ENCODE measurements at regions not wholly inside any gene's neighbourhood (a gene's known extent, or its start where the extent isn't known, plus 50 kb on each side); places are given as distances from the start of the nearest gene placed in this dataset.

GRCh38 chr20:24735263-24735662 lies 213.8 kb upstream of the CST7 start:
- Mint-ChIP-seq H3K4me3 (no peak overlapping the region), H3K4me1 (ENCODE audit: unreplicated experiment) (peaks cover 20% of the 10 kb centered on the region), H3K27me3 (peaks cover 2% of the 10 kb centered on the region), H3K27ac (peak overlapping the region; percentile 6), H3K36me3 (no peaks in the 10 kb centered on the region), H3K9me3 (no peaks in the 10 kb centered on the region)
- DNase-seq (ENCODE audit: extremely low spot score, unreplicated experiment): no peak
- TF ChIP-seq CTCF (conservative IDR thresholded peaks at IDR 0.05): no peak

DNA sequence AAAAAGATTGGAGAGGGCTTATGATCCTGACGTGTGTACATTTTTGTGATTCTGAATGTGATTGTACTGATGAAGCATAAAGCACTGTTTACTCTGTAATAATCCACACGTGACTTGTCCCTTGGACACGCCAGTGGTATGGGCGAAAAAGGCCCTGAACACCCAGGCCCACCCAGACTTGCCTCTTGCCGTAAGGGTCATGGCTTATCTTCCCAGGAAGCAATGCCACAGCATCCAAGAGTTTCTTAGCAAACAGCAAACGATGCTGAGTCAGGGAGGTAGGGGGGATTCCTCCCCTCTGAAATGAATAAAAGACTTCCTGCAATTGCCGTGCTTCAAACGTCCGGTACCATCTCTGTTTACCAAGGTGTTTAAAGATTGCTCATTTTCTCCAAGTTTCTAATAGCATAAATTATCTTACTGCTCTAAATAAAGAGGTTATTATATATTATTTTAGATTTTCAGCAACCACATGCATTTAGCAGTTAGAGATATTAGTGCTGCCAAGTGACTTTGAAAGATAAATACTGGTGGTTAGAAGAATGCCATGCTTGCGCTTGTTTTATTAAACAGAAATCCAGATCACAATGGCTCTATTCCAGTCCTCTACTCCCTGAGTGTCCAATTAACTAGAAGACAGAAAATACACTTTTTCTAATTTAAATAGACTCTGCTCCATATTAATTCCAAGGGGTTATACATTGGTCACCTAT lies 212.8 kb upstream of the CST7 start:
- peaks cover 27% of the 10 kb centered on the region for H3K4me1 Mint-ChIP-seq (ENCODE audit: unreplicated experiment)
- H3K27me3 Mint-ChIP-seq: no peaks in the 10 kb centered on the region
- no peak for TF ChIP-seq CTCF (conservative IDR thresholded peaks at IDR 0.05)
- H3K4me3 Mint-ChIP-seq: no peak overlapping the region
- no peak for DNase-seq (ENCODE audit: extremely low spot score, unreplicated experiment)
- H3K36me3 Mint-ChIP-seq: no peaks in the 10 kb centered on the region
- H3K9me3 Mint-ChIP-seq: no peaks in the 10 kb centered on the region
- no peak overlapping the region for H3K27ac Mint-ChIP-seq

DNA sequence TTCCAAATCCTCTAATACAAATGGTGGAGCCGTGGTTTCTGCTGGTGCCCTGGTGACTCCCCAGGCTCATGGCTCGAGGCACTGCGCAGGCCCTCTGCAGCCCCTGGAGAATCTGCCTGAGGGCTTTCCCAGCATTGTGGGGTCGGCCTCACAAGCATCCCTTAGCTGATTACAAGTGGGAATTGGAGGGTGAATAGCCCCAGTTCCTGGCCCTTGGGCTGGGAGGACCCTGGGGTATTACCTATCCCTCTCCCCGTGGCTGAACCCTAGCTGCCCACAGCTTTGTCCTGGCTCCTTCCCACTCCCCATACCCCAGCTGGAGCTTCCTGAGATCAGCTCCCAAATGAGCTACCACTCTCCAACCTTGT lies 212.2 kb upstream of the CST7 start:
- no peaks in the 10 kb centered on the region for H3K36me3 Mint-ChIP-seq
- no peak for TF ChIP-seq CTCF (conservative IDR thresholded peaks at IDR 0.05)
- H3K27me3 Mint-ChIP-seq: no peaks in the 10 kb centered on the region
- H3K9me3 Mint-ChIP-seq: no peaks in the 10 kb centered on the region
- H3K27ac Mint-ChIP-seq: no peak overlapping the region
- H3K4me1 Mint-ChIP-seq (ENCODE audit: unreplicated experiment): peaks cover 30% of the 10 kb centered on the region
- H3K4me3 Mint-ChIP-seq: no peak overlapping the region
- DNase-seq (ENCODE audit: extremely low spot score, unreplicated experiment): no peak

GRCh38 chr20:24737212-24737850 lies 211.7 kb upstream of the CST7 start:
- H3K27me3 Mint-ChIP-seq: no peaks in the 10 kb centered on the region

GRCh38 chr20:24738058-24738775 lies 210.9 kb upstream of the CST7 start:
- Mint-ChIP-seq H3K36me3 (no peaks in the 10 kb centered on the region), H3K27me3 (no peaks in the 10 kb centered on the region), H3K27ac (no peak overlapping the region), H3K4me1 (ENCODE audit: unreplicated experiment) (peaks cover 30% of the 10 kb centered on the region), H3K4me3 (no peak overlapping the region), H3K9me3 (no peaks in the 10 kb centered on the region)
- no peak for DNase-seq (ENCODE audit: extremely low spot score, unreplicated experiment)
- no peak for TF ChIP-seq CTCF (conservative IDR thresholded peaks at IDR 0.05)

More at GRCh38 chr20:24737212-24737850, 211.7 kb upstream of the CST7 start:
- TF ChIP-seq CTCF (conservative IDR thresholded peaks at IDR 0.05): no peak
- Mint-ChIP-seq H3K36me3 (no peaks in the 10 kb centered on the region), H3K4me3 (no peak overlapping the region), H3K27ac (no peak overlapping the region), H3K9me3 (no peaks in the 10 kb centered on the region), H3K4me1 (ENCODE audit: unreplicated experiment) (peaks cover 30% of the 10 kb centered on the region)
- no peak for DNase-seq (ENCODE audit: extremely low spot score, unreplicated experiment)
